ENCODE measurements at regions not wholly inside any gene's neighbourhood (a gene's known extent, or its start where the extent isn't known, plus 50 kb on each side); places are given as distances from the start of the nearest gene placed in this dataset.
"Not testable (repeated sequence)": the region's sequence is repeated elsewhere in the genome, so short reads cannot be mapped to it uniquely, and the experiment has no call there.

DNA sequence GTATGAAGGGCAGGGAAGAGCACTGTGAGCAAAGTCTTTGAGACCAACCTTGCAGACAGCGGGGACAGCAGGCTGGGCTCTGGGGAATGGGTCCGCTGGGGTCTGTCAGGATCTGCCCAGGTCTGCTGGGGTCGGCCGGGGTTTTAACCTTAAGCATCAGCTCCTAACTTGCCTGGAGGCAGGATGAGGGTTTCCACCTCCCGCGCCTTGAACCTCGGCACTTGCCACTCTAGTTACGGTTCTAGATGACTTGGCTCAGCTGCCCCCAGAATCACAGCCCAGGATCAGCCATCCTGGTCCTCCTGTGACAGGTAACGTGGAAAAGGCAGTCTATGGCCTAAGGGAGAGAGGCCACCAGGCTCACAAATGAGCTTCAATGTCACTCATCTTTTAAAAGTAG is 50.4 kb upstream of the CACUL1 start:
- DNase-seq (ENCODE audit: low spot score) = no peak

DNA sequence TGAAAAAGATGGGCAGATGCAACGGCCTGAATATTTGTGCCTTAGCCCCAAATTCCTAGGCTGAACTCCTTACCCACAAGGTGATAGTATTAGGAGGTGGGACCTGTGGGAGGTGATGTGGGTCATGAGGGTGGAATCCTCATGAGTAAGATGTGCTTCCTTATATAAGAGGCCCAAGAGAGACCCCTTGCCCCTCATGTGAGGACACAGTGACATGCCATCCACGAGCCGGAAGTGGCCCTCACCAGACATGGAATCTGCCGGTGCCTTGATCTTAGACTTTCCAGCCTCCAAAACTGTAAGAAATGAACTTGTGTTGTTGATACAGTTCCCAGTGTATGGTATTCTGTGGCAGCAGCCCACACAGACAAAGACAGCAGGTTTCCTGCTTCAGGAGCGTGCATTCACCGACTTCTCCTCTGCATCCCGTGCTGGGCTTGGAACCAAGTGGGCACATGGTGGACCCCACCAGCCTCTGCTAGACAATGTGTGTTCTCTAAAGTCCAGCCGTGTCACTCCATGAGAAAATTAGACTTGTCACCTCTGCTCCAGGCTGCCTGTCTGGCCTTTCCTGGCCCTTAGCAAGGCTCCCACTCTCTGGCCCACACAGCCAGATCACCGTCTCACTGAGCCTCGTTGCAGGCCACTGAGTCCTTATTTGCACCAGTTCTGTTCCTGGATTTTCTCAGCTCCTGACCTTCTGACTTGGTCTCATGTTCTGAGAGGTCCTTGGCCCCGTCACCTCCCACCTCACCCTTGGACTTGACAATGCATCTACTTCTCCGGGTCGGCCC is 52.9 kb upstream of the CACUL1 start:
- no peak for DNase-seq (ENCODE audit: low spot score)

DNA sequence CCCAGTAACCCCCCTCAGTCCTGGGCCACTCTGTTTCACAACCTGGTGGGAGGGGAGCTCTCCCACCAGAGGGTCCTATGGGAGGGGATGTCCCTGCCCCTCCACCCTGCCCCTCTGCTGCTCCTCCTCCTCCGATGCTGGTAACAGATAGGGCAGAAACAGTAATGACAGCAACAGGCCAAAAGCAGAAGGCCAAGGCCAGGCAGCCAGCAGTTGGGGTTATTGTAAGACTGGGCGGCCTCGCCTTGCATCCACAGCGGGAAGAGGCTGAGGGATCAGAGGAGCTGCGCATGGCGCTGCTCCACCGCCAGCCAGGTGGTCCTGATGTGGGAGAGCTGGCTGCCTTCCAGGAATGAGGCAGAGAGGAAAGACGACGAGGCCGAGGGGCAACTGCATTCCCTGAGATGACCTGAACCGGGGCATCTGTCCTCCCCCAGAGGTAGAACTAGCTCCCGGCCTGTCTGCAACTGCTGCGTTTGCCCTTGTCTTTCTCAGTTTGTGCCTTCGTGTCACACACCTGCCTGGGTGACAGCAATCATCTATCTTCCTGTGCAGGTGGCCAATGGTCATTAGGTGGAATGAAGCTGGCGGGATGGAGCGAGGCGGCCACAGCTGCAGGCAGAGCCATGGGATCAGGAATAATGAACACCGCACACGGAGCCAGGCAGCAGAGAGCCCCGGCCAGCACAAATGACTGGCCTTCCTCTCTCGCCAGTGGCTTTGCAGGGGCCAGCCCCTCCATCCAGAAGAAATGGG is 54.0 kb upstream of the CACUL1 start:
- DNase-seq (ENCODE audit: low spot score) = no peak

GRCh38 chr10:118809357-118810220 is 54.8 kb upstream of the CACUL1 start:
- no peak for DNase-seq (ENCODE audit: low spot score)

DNA sequence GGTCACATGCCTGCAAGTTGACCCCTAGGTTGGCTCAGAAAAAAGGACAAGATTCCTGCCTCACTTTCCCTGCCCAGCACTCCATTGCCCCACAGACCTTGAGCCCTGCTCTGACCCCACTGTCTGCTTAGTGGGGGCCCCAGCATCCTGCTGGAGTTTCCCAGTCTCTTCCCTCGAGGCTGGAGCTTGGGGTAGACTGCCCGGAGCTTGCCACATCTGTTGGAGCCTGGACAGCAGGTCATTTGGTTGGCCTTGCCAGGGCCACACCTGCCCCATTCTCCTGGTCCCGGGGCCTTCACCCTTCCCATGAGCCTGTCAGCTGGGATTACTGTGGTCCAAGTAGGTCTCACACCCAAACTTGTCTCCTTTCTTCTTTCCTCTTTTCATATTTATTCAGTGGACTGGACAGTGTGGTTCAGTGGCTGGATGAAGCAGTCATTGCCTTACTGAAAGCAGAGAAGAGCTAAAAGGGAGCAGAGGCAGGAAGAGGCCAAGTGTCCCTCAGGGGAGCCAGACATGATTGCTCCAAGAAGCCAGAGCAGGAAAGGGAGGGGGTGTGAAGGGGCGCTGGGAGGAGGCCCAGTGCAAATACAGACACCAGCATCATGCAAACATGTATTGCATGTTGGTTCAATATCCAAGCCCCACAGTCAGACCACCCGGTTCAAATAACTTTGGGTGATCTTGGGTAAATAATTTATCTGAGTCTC is 56.2 kb upstream of the CACUL1 start:
- DNase-seq (ENCODE audit: low spot score) = no peak

GRCh38 chr10:118811675-118812392 is 57.1 kb upstream of the CACUL1 start:
- no peak for DNase-seq (ENCODE audit: low spot score)

- DNase-seq (ENCODE audit: low spot score) = no peak
Measured at GRCh38 chr10:118812393-118812740, 57.6 kb upstream of the CACUL1 start.

- DNase-seq (ENCODE audit: low spot score) = not testable (repeated sequence)
Measured at GRCh38 chr10:118813001-118813400, 58.2 kb upstream of the CACUL1 start.

DNA sequence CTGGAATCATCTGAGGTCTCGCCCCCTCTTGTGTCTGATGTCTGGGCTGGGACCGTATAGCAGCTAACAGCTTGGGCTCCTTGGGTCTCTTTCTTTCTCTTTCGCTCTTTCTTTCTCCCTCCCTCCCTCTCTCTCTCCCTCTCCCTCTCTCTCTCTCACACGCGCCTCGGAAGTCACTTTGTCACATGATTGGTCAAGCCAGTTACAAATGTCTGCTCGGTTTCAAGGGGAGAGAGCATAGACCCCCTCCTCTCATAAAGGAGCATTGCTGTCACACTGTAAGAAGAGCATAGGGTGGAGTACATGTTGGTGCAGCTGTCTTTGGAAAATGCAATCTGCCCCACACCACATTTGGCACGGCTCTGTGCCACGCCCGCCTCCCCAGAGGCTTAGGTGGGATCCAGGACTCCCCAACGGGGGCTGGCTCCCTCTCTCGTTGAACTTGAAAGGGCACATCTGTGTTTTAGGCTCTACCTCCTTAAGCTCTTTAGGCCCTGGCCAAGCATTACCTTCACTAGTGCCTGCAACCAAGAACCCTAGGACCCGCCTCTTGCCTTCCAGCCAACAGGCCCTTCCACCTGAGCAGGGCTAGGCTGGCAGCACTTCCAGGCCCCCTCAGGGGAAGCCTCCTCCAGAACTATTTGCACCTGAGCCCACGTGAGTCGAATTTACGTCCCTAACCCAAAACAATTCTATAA is 61.9 kb upstream of the CACUL1 start:
- no peak for DNase-seq (ENCODE audit: low spot score)

- DNase-seq (ENCODE audit: low spot score) = no peak
Measured at GRCh38 chr10:118817328-118818068, 62.7 kb upstream of the CACUL1 start.

DNA sequence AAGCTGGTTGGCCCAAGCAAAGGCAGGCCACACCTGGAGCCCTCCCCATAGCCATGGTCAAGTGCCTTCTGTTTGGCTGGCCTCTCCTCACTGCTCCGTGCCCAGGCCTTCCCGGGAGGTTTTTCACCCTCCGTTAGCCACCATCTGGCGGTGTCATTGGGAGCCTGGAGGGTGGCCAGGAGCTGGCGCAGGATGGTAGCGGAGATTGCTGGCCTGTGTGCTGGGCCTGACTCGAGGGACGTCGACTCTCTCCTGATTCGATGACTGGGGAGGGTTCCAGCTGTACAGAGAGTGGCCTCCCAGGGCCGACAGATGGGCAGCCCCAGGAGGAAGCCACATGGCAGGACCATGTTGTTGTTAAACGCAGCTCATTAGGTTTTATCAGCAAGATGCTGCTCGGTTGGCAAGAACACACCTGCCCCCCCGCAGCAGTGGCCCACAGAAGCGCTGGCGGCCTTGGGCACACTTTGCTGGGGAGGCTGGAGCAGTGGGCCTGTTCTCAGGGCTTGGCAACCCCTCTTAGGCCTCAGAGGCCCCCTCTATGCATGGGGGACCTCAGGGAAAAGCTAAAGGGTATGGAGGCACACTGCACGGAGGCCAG is 64.0 kb upstream of the CACUL1 start:
- DNase-seq (ENCODE audit: low spot score) = no peak

DNA sequence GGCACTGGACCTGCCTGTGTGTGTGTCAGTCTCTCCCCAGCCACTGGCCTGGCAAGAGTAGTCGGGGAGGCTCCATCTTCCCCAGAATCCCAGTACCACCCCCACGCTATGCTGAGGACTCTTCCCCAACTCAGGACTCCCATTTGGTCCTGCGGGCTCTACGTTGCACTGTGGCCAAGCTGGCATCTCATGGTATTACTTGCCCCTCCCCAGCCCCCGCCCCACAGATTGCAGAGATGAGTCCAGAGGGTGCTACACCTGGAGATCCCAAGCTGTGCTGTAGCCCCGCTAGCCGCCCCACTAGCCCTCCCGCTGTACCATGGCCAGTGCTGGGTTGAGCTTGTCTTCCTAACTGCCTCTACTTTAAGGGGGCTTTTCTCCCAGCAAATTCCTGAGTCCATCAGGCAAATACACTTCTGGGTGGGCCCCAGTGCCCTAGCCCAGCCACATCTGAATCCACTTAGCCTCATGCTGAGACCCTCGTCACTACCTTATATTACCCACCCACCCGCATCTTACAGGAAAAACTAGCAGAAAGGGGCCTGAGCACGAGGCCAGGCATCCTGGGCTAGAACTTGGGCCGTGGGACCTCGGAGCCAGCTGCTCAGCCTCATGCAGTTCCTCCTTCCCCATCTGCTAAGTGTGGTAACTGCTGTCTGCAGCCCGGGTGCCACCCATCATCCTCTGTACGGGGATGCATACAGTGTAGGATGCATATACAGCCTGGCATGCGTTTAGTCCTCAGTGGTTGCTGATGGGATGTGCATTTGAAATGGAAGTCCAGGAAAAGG is 65.8 kb upstream of the CACUL1 start:
- DNase-seq (ENCODE audit: low spot score) = no peak

DNA sequence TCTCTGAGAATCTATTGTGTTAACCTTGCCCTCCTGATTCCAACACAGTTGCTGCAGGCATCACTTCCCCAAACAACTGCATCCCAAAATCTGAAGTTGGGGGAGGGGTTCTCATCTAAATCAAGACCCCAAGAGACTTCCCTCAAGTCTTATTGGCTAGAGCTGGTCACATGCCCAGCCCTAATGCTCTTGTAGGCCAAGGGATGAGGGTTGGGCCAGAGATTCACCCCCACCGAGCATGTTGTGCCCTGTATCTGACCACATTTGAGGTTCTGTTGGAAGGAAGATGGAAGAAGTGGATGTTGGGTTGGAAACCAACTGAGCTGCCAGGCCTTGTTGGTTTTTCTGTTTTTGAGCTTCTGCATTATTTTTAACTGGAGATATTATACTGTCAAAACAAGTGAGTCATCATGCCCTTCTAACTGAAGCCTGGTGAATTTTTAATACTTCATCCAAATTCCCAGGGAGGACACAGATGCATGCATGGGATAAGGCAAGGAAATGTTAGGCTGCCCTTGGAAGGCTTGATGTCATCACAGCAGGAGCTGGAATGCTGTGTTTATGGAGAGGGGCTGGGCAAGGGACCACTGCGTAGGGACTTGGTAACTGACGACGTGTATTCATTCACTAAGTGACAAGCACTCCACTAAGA is 68.6 kb upstream of the CACUL1 start:
- no peak for DNase-seq (ENCODE audit: low spot score)

GRCh38 chr10:118827053-118827452 is 72.3 kb upstream of the CACUL1 start:
- no peak for DNase-seq (ENCODE audit: low spot score)

DNA sequence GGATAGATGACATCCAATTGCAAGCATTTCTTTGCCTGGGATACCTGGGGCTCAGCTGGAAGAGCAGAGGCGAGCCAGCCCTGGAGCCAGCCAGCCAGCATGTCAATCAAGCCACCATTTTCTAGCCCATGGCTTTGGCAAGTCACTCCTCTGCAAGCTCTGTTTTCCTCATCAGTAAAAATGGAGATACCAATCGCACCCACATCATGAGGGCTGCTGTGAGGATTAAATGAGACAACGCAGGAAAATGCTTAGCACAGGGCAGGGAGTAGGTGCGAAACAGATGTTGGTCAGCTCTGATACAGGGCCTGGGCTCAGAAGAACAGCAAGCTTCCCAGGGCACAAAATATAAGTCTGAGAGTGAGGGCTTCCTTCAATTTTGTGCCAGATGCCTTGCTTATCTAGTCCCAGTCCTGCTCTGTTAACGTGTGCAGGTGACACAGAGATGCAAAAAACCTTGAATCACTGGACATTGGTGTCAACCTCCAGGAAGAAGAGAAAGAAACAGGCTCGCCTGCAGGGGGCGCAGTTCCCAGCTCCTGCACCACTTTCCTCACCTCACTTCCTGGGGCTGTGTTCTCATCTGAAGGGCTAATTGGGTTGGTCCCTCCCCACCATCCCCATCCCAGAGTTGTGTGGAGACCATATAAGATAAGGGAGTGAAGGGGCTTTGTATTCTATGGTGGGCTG is 72.8 kb upstream of the CACUL1 start:
- no peak for DNase-seq (ENCODE audit: low spot score)

DNA sequence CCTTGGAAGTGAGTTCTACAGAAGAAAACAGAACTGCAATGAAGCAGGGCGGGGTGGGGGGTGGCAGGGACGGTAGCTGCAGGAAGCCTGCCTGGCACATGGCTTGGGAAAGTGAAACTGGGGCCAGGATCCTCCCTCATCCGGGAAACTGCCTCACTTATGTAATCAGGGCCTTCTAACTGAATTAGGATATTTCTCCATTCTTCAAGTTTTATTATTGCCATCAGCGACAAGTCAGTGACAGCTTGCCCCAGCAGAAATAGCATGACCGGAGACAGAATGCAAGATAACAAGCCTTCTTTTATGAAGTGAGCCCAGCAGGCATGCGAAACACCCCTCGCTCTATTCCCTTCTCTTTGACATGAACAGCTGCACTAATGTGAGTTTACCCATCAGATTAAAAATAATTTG is 77.5 kb upstream of the CACUL1 start:
- no peak for DNase-seq (ENCODE audit: low spot score)

GRCh38 chr10:118834370-118834769 is 79.6 kb upstream of the CACUL1 start:
- DNase-seq (ENCODE audit: low spot score) = not testable (repeated sequence)

All from LoVo (cell line).